ENCODE measurements at regions not wholly inside any gene's neighbourhood (a gene's known extent, or its start where the extent isn't known, plus 50 kb on each side); places are given as distances from the start of the nearest gene placed in this dataset.

- H3K4me1 ChIP-seq (ENCODE audit: control insufficient read depth, insufficient read depth, low read length), result no peaks in the 10 kb centered on the region
- DNase-seq (no peak), ATAC-seq (ENCODE audit: low read depth) (no peak)
- H2BK15ac ChIP-seq (ENCODE audit: low read depth, low read length), result no peak overlapping the region
- no peak overlapping the region for H3K4ac ChIP-seq (ENCODE audit: low read depth, low read length)
- no peaks in the 10 kb centered on the region for H3K27me3 ChIP-seq (ENCODE audit: control insufficient read depth, insufficient read depth, low read length)
- POLR2A ChIA-PET (ENCODE audit: unreplicated experiment), result no interaction called here
- no peak overlapping the region for H2BK5ac ChIP-seq (ENCODE audit: low read depth, low read length, poor library complexity, severe bottlenecking)
- no TSS peak for BruUV-seq (replicated peaks)
- H3K27ac ChIP-seq (ENCODE audit: insufficient read depth, low read length), result no peak overlapping the region
- in situ Hi-C loops (cut with MboI; ENCODE audit: low sequenced_read_pairs) (no loop called here), dilution Hi-C loops (cut with HindIII; ENCODE audit: low sequenced_read_pairs, unreplicated experiment) (no loop called here), intact Hi-C loops (cut with micrococcal nuclease) (no loop called here)
- H3K14ac ChIP-seq (replicated peaks; ENCODE audit: low read depth, low read length), result no peak overlapping the region
- H3K36me3 ChIP-seq (ENCODE audit: control insufficient read depth, insufficient read depth, low read length), result no peaks in the 10 kb centered on the region
- TF ChIP-seq MAZ (IDR thresholded peaks at IDR 0.05; ENCODE audit: borderline replicate concordance, low read depth, low read length) (no peak), SMC3 (IDR thresholded peaks at IDR 0.05; ENCODE audit: low read depth, low read length) (no peak), MXI1 (IDR thresholded peaks at IDR 0.05; ENCODE audit: borderline replicate concordance, low read depth, low read length) (no peak), CEBPB (IDR thresholded peaks at IDR 0.05; ENCODE audit: low read depth, low read length) (no peak), RFX5 (IDR thresholded peaks at IDR 0.05; ENCODE audit: low read depth, low read length) (no peak), NFE2L2 (IDR thresholded peaks at IDR 0.05; ENCODE audit: low read depth, low read length) (no peak), POLR2A (IDR thresholded peaks at IDR 0.05; ENCODE audit: low read depth, low read length) (no peak), CHD1 (IDR thresholded peaks at IDR 0.05; ENCODE audit: low read depth, low read length) (no peak), MAFK (IDR thresholded peaks at IDR 0.05; ENCODE audit: low read depth, low read length) (no peak), RAD21 (IDR thresholded peaks at IDR 0.05; ENCODE audit: low read length) (no peak), BHLHE40 (IDR thresholded peaks at IDR 0.05; ENCODE audit: low read depth, low read length) (no peak), RCOR1 (IDR thresholded peaks at IDR 0.05; ENCODE audit: insufficient replicate concordance, low read length) (no peak), FOS (IDR thresholded peaks at IDR 0.05; ENCODE audit: low read depth, low read length) (no peak)
- TF ChIP-seq, protein P1, sequence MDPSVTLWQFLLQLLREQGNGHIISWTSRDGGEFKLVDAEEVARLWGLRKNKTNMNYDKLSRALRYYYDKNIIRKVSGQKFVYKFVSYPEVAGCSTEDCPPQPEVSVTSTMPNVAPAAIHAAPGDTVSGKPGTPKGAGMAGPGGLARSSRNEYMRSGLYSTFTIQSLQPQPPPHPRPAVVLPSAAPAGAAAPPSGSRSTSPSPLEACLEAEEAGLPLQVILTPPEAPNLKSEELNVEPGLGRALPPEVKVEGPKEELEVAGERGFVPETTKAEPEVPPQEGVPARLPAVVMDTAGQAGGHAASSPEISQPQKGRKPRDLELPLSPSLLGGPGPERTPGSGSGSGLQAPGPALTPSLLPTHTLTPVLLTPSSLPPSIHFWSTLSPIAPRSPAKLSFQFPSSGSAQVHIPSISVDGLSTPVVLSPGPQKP (IDR thresholded peaks at IDR 0.05; ENCODE audit: borderline replicate concordance, low read depth, low read length), result no peak
- TF ChIP-seq, protein P2, sequence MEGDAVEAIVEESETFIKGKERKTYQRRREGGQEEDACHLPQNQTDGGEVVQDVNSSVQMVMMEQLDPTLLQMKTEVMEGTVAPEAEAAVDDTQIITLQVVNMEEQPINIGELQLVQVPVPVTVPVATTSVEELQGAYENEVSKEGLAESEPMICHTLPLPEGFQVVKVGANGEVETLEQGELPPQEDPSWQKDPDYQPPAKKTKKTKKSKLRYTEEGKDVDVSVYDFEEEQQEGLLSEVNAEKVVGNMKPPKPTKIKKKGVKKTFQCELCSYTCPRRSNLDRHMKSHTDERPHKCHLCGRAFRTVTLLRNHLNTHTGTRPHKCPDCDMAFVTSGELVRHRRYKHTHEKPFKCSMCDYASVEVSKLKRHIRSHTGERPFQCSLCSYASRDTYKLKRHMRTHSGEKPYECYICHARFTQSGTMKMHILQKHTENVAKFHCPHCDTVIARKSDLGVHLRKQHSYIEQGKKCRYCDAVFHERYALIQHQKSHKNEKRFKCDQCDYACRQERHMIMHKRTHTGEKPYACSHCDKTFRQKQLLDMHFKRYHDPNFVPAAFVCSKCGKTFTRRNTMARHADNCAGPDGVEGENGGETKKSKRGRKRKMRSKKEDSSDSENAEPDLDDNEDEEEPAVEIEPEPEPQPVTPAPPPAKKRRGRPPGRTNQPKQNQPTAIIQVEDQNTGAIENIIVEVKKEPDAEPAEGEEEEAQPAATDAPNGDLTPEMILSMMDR (conservative IDR thresholded peaks at IDR 0.05; ENCODE audit: low read depth, low read length), result no peak
- TF ChIP-seq, protein P3, sequence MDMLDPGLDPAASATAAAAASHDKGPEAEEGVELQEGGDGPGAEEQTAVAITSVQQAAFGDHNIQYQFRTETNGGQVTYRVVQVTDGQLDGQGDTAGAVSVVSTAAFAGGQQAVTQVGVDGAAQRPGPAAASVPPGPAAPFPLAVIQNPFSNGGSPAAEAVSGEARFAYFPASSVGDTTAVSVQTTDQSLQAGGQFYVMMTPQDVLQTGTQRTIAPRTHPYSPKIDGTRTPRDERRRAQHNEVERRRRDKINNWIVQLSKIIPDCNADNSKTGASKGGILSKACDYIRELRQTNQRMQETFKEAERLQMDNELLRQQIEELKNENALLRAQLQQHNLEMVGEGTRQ (IDR thresholded peaks at IDR 0.05; ENCODE audit: low read depth, low read length), result no peak
- H4K8ac ChIP-seq (ENCODE audit: low read depth in 2 of 2, low read length in 2 of 2), result no peak overlapping the region
- no peak overlapping the region for H3K56ac ChIP-seq (ENCODE audit: extremely low read depth, insufficient read depth, low read length)
- no peak overlapping the region for H4K91ac ChIP-seq (ENCODE audit: insufficient read depth, low read depth, low read length)
- H2BK120ac ChIP-seq (ENCODE audit: low read depth, low read length), result no peak overlapping the region
- CTCF ChIA-PET, result no interaction called here
- H2AK5ac ChIP-seq (ENCODE audit: low read depth, low read length), result no peak overlapping the region
- no peak overlapping the region for H4K5ac ChIP-seq (ENCODE audit: low read depth, low read length)
- no peak overlapping the region for H3K23ac ChIP-seq (ENCODE audit: low read depth, low read length)
- H3K79me1 ChIP-seq (ENCODE audit: low read depth in 1 of 2, low read length in 2 of 2), result no peaks in the 10 kb centered on the region
- H2AK9ac ChIP-seq (replicated peaks; ENCODE audit: low read depth, low read length, poor library complexity), result no peak overlapping the region
- no peak overlapping the region for H2AFZ ChIP-seq (replicated peaks; ENCODE audit: low read length, poor library complexity)
- no peaks in the 10 kb centered on the region for H4K20me1 ChIP-seq (ENCODE audit: insufficient read depth, low read length)
- no peaks in the 10 kb centered on the region for H3K9me3 ChIP-seq (ENCODE audit: control insufficient read depth, insufficient read depth, low read length)
- no peak overlapping the region for H3K9ac ChIP-seq (ENCODE audit: low read depth, low read length)
- H2BK20ac ChIP-seq (ENCODE audit: low read depth, low read length), result no peak overlapping the region
- no peak overlapping the region for H3K4me2 ChIP-seq (ENCODE audit: low read depth, low read length)
- 60% methylated on average over 1 of the region's 2 CpGs; no CpG with 5 or more reads in 1 of the 2 experiments for WGBS, 2 experiments (ENCODE audit: extremely low coverage in 2 of 2, insufficient read length in 1 of 2)
- H3K9me1 ChIP-seq (ENCODE audit: insufficient read depth, low read length), result no peaks in the 10 kb centered on the region
- H3K4me3 ChIP-seq (ENCODE audit: insufficient read depth, low read depth, low read length), result no peak overlapping the region
- H3K18ac ChIP-seq (ENCODE audit: low read depth, low read length), result no peak overlapping the region
These were observed 261.4 kb downstream of the GRIN2B start for GRCh38 chr12:13719986-13720385.

Data from IMR-90 (cell line).